ENCODE measurements at regions not wholly inside any gene's neighbourhood (a gene's known extent, or its start where the extent isn't known, plus 50 kb on each side); places are given as distances from the start of the nearest gene placed in this dataset.

DNA sequence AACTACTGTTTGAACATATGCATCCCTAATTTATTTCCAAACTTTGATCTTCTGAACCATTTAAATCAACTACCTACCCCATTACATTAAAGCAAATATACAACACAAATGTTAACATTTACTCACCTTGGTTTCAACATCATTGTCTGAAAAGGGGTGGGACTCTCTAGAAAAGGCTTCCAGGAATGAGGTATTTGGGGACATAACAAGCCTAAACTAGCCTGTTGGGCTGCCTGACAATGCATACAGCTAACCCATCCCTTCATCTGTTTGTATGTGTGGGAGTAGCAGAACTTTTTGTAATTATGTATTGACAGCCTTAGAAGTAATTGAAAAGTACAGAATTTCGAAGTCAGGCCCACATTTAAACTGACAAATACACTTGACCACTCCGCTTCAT is 2225.9 kb upstream of the C9orf72 start:
- DNase-seq = no peak

DNA sequence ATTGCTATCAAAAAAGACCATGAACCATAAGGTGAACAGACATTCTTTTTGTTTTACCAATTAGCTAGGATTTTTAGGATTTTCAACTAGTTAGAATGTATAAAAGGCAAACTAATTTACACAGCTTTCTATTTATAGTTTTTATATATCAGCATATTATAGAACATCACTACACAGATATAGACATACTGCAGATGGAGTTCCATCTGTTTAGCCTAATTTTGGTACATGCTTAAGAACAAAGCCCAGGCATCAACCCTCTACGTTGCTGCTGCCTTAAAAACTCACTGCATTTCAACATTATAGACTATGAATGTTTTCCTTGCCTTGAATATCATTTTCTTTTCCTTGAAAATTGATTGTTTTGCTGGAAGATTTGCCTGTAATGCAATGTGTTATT is 2227.5 kb upstream of the C9orf72 start:
- DNase-seq = no peak

DNA sequence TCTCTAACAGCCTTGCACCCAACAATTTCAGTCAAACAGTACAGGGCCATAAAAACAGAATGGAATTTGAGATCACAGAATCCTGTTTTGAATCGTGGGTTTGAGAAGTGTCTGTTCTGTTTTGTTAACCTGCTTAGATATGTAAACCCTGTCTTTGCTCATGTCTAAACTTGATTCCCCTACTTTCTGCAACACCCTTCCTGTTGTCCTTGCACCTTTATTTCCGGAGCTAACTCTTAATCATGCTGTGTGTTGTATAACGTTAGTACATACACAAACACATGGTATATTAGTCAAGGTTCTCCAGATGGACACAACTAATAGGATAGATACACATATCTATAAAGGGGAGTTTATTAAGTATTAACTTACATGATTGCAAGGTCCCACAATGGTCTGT is 2229.2 kb upstream of the C9orf72 start:
- DNase-seq = no peak

DNA sequence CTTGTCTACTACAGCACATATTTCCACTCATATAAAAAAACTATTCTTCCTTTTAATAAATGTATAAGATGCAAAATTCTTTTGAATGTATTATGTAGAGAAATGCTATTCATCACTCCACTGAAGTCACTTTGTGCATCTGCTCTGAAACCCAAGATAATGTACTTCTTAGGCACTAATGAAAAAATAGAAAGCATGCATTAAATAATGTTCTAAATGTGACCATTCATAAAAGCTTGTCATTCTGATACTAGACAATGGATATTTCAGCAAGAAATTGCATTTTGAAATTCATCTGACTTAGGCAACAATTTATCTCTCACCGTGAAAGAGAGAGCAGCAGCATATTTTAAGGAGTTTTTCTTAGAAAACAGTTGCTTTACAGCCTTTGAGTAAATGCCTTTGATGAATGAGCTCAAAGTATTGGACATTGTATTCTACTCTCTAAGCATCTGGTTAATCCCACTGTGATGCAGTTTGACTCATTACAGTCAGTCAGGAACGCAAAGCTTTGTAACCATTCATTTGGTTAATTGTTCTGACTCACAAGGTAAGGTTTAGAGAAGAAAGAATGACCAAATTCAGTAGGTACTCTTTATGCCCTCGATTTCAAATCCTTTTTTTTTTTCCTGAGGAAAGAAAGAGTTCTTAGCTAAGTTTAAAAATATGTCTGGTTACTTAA is 2233.8 kb upstream of the C9orf72 start:
- DNase-seq = no peak

DNA sequence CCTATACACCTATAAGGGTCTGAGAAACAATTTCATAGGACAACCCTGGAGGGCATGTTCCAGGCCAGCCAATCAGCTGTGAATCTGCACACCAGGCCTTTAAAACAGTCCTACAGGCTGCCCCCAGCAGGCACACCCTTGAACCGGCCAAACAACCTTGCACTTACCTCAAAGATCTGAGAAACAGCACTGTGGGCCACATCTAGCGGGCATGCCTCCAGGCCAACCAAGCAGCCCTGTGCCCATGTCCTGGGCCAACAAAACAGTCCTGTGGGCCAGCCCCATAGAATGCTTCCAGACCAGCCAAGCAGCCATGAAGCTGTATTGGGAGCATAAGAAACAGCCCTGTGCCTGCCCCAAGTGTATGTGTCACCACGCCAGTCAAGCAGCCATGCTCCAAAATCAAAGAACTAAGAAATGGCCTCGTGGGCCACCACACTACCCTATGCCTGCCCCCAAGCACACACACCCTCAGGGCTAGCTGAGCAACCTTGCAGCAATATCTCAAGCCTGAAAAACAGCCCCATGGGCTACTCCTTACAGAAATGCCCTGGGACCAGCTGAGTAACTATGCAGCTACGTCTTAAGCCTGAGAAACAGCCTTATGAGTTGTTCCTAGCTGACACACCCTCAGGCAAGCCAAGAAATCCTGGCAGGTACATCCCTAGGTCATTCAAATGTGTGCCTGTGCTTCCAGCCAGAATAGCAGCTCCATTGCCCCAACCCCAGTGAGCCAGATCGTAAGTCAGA is 2243.8 kb upstream of the C9orf72 start:
- DNase-seq = no peak

DNA sequence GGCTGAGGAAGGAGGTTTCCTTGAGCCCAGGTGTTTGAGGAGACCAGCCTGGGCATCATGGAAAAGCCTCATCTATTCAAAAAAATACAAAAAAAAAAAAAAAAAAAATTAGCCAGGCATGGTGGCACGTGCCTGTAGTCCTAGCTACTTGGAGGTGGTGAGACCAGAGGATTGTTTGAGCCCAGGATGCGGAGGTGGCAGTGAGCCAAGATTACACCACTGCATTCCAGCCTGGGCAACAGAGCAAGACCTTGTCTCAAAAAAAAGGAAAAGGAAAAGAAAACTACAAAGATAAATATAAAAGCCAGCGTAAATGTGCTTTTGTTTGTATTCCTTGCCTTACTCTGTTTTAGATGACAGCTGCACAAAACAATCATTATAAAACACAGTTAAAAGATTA is 2249.2 kb upstream of the C9orf72 start:
- DNase-seq = no peak

DNA sequence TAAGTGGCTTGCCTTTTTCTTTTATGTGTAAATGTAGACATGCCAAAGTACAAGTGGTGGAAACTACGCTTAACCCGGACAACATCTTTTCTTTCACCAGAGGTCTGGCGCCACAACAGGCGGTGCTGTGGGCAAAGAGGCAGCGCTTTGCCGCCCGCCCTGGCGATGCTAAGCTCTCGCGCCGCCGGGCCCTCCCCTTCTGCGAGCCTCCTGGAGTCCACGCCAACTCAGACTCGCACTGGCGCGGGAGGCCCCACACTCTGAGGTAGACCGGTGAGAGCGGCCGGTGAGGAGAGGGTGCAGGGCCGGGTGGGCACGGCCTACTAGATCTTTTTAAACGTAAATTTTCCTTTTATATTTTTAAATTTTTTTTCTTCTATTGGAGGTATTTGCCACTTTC is 2253.1 kb upstream of the C9orf72 start:
- DNase-seq = no peak

DNA sequence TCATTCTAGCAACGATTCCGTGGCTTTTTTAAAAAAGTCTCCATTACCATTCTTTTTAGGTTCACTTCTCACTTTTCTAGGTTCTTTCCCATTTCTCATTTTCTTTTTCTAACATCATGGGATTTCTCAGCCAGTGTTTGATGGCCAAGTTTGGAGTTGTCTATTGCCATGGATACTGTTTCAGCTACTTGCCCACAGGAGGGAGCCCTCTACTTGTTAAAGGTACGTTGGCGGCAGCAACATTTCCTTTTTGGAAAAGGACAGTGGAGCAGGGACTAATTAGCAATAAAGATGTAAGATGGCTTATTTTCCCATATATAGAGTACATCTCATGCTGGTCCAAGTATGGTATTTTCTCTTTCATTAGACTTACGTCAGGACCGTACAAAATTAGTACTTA is 2257.5 kb upstream of the C9orf72 start:
- DNase-seq = no peak

DNA sequence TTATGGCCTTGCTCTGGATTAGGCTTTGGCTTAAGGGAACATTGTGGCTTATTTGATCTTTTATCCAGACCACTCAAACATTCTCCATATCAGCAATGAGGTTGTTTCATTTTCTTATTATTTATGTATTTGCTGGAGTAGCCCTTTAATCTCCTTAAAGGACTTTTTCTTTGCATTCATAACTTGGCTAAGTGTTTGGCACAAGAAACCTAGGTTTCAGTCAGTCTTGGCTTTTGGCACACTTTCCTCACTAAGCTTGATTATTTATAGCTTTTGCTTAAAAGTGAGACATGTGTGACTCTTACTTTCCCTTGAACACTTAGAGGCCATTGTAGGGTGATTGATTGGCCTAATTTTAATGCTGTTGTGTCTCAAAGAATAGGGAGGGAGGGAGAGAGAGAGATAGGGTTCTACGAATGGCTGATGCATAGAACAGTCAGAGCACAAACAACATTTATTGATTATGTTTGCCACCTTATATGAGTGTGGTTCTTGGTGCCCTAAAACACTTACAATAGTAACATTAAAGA is 2265.3 kb upstream of the C9orf72 start:
- no peak for DNase-seq

DNA sequence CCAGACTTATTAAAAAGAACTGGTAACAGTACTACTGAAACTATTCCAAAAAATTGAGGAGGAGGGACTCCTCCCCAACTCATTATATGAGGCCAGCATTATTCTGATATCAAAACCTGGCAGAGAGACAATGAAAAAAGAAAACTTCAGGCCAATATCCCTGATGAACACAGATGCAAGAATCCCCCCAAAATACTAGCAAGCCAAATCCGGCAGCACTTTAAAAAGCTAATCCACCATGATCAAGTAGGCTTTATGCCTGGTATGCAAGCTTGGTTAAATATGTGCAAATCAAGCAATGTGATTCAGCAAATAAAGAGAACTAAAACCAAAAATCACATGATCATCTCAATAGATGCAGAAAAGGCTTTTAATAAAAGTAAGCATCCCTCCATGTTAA is 2271.0 kb upstream of the C9orf72 start:
- no peak for DNase-seq

DNA sequence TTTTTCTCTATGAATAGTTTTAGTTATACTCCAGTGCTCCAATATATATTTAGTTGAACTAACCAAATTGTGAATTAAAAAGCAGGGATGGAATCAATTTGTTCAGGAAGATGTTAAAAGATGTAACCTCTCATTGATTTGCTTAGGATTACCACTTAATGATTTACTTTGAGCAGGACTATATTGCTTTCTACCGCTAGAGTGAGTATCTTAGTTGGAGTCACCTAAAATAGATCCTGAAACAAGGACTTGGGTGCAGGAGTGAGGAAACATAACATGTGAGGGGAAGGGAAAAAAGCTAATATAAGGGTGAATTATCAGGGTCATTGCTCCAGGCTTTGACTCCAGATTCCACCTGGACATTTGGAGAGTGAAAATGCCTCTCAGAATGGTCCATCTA is 2277.4 kb upstream of the C9orf72 start:
- no peak for DNase-seq

DNA sequence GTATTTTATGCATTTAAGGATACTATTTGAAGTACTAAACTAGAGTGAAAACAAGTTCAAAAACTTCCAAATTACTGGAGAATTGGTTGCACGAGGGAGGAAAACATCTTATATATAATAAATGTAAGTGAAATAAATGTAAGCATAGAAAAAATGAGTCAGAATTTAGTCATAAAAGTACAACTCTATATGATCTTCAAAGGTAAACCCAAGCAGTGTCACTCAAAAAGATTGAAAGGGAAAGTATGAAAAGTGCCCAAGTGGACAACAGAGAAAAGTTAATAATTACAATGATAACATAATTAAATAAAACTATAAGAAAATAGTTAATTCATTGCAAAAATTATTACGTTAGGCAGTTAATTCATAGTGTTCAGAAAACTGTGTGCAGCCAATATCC is 2288.5 kb upstream of the C9orf72 start:
- DNase-seq = no peak

DNA sequence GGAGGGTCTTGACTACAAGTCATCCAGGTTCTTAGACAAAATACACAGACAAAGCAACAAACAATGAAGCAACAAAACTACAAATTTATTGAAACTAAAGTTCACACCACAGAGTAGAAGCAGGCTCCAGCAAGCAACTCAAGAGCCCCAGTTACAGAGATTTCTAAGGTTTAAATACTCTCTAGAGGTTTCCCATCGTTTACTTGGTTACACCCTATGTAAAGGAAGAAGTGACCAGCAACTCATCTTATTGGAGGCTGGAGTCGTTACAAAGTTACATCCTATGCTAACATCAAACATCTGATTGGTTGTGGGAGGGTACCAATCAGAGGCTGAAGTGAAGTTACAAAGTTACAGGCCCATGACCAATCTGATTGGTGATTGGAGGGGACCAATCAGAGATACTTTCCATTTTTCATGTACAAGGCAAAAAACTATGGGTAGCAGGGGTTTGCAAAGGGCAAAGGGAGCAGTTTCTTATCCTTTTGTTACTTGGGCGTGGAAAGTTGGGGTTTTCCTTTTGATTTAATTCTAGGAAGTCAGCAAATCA is 2292.6 kb upstream of the C9orf72 start:
- no peak for DNase-seq

DNA sequence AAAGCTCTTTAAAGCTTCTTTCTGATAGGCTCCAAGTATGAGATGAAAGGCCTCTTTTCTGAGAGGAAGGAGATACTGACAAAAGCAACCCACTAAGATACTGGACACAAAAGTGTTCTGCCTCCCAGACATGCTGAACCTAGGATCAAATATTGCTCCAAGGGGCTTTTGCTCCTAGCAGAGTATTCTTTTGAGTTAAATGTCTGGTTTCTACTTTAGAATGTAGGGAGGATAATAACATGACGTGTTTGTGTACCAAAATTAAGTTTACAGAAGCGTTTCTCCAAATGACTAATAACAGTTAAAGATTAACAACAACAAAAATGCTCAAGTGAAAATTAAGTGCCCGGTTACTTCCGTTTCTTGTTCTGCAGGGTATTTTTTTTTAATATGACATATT is 2293.3 kb upstream of the C9orf72 start:
- no peak for DNase-seq

DNA sequence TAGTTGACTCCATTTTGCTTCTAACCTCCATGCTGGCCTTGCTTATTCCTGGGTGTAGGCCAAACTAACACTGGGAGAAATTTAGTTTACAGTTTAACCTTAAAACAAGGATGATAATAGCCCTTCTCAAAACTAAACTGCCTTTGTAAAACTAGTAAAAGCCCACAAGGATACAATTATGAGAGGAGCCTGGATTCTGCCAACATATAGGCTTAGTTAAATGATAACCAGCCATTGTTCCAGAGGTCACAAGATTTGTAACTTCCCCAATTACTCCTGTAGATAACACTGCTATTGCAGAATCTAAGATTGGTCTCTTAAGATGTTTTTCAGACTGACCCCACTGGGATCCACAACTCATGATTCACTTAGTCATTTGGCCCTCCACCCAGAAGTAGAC is 2300.3 kb upstream of the C9orf72 start:
- DNase-seq = no peak

DNA sequence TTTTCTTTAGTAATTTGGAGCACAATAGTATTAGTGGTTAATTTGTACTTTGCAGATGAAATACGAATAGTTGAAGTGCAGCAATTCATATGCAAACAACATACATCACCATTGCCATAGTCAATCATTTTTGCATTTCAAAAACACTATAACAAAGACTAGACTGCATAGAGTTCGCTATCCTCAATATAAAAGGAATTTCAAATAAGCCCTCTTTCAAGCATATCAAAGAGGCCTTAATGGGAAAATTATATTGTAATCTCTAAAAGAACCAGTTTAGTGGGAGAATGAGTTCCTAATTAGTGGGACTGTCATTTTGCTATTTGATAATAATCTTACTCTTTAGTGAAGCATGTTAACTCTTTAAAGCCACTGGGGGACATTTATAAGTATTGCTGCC is 2302.3 kb upstream of the C9orf72 start:
- no peak for DNase-seq

DNA sequence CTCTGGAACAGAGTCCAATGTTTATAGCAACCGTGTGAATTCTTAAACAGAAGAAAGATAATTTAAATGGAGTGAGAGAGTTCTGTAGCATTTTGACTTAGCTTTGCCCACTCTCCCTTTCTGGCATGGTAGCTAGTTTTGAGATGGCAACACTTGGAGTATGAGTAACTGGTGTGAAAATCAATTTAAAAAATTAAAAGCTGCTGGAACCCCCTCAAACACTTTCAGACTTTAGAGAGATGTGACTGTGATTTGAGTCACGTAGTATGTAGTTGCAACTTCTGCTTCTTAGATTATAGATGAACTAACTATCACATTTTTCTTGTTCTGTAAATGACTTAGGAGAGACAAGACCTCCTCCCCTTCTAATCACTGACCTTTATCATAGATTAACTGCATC is 2309.5 kb upstream of the C9orf72 start:
- DNase-seq = no peak

DNA sequence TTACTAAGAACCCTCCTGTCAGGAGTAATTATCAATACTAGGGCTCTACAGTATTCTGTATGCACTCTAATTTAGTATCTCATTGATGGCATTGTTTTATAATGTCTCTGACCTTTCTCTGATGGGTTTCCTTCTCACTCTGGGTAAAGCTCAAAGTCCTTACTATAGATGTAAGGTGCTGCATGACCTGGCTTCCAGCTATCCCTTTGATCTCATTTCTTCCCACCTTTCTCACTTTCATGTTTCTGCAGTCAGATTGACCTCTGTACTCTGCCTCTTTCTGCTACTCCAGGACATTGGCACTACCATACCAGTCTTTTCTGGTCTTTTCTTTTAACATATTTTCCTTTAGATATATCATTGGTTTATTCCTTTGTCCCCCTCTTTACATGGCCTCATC is 2332.8 kb upstream of the C9orf72 start:
- DNase-seq = no peak

DNA sequence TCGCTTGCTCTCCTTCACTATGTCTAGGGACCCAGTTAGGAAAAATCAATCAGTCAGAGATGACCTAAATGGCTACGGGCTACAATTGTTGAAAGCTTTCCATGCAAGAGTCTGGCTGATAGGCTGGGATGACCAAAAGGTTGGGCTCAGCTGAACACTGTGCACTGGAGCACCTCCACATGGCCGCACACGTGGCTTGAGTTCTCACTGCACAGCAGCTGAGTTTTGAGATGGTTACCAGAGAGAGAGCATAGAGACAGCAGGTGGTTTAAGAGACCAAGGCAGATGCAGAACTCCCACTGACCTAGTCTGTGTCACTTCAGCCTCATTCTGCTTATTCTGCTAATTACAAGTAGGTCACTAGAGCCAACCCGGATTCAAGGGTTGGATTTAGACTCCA is 2354.8 kb upstream of the C9orf72 start:
- DNase-seq = no peak

DNA sequence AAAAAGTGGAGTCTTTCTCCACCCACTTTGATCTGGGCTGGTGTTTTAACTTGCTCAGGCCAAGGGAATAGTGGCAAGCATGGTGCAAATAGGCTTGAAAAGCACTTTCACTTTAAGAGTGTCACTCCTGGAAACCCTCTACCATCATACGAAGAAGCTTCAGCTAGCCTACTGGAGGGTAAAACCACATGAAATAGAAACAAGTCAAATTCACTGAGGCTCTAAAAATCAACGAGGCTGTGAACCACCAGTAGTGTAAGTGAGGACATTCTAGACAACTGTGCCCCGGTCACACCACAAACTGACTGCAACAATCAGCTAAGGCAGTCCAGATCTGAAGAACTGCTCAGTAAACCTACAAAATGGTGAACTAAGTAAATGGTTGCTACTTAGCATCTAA is 2366.3 kb upstream of the C9orf72 start:
- DNase-seq = no peak

DNA sequence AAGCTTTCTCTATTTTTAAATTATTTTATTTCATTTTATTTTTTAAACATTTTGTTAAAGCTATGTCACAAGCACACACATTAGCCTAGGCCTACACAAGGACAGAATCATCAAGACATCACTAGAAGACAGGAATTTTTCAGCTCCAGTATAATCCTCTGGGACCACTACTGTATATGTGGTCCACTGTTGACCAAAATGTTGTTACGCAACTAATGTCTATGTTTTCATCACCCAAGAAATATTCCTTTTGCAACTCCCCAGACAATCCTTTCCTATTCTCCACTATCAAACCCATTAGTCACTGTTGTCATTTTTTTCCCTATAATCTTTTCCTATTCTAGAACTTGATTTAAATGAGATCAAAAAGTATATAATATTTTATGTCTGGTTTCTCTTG is 2371.7 kb upstream of the C9orf72 start:
- DNase-seq = no peak

DNA sequence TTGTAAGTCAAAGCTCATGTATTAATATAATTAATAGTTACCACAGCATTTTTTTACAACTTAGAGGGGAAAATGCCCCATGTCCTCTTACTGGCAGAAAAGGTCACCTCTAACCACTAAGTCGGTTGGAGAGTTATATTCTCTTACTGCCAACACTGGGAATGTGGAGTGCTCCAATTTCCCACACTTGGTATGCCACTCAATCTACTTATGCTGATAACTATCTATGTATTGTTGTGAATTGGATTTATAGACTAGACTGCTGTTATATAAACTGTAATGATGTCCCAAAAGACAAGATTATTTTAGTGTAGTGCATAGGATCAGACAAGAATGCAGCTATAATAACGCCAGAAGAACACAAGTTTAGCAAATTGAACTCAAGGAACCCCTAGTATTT is 2385.2 kb upstream of the C9orf72 start:
- no peak for DNase-seq

DNA sequence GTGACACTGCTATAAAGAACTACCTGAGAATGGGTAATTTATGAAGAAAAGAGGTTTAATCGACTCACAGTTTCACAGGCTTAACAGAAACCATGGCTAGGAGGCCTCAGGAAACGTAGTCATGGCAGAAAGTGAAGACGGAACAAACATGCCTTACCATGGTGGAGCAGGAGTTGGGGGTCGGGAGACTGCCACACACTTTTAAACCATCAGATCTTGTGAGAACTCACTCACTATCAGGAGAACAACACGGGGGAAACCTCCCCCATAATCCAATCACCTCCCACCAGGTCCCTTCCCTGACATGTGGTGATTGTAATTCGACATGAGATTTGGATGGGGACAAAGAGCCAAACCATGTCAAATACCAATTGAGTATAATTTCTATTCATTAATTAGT is 2392.6 kb upstream of the C9orf72 start:
- DNase-seq = no peak

DNA sequence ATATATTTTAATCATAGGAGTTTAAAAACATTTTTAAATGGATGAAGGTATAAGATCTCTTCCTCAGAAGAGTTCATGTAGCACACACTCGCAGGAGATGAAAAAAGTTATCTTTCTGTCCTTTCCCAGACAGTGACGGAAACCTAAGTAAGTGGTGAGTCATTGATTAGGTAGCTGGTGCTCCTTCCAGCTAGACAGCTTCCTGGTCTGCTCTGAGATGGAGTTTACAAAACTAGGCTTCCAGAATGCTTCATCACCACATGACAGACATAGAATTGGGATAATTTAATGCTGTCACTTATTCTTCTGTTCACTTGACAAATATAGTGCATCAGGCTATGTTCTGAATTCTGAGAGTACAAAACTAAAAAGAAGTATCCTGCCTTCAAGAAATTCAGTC is 2393.0 kb upstream of the C9orf72 start:
- no peak for DNase-seq

DNA sequence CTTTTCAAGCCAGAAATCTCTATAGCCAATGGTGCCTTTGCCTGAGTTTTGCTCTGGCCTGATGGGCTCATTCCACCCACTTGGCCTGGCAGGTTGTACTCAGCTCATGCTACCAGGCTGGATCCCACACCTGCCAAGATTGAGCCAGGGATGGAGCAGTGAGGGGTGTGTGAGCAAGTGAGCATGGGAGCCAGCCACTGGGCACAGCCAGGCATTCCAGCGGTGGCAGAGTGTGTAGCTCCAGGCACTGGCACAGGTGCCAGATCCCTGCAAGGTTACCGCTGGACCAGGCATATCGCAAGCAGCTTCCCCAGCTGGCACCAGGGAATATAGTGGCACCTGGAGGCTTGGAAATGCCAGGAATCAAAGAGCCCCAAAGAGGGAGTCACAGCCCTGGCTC is 2395.6 kb upstream of the C9orf72 start:
- no peak for DNase-seq
